Muscle layer of duodenum (tissue), 2 donors: ENCODE measurements at regions not wholly inside any gene's neighbourhood (a gene's known extent, or its start where the extent isn't known, plus 50 kb on each side); places are given as distances from the start of the nearest gene placed in this dataset.
"Not testable (repeated sequence)": the region's sequence is repeated elsewhere in the genome, so short reads cannot be mapped to it uniquely, and the experiment has no call there.

ENCODE experiments used
- H3K27ac ChIP-seq: one replicate; pipeline ENCODE4 v1.7.0; 2013; ENCODE audit warnings: mild to moderate bottlenecking, low read length
- H3K27me3 ChIP-seq: one replicate; pipeline ENCODE4 v1.7.0; 2013; ENCODE audit warnings: low read depth, mild to moderate bottlenecking, control low read depth, low read length
- H3K36me3 ChIP-seq, 2 donors: one replicate each; pipeline ENCODE4 v1.7.0; 2013; ENCODE audit warnings: low read length in 2 of 2, control low read depth in 1 of 2, mild to moderate bottlenecking in 1 of 2; ENCODE audit not compliant: insufficient read depth in 2 of 2, control insufficient read depth in 1 of 2
- H3K4me1 ChIP-seq, 2 donors: one replicate each; pipeline ENCODE4 v1.7.0; 2013; ENCODE audit warnings: low read length in 2 of 2, mild to moderate bottlenecking in 2 of 2, control low read depth in 1 of 2, moderate library complexity in 1 of 2; ENCODE audit not compliant: insufficient read depth in 2 of 2, control insufficient read depth in 1 of 2
- H3K4me3 ChIP-seq, 2 donors: one replicate each; pipeline ENCODE4 v1.7.0; 2013; ENCODE audit warnings: low read length in 2 of 2, low read depth in 1 of 2, mild to moderate bottlenecking in 1 of 2
- H3K9me3 ChIP-seq, 2 donors: one replicate each; pipeline ENCODE4 v1.7.0; 2013; ENCODE audit warnings: low read length in 2 of 2, control low read depth in 1 of 2, mild to moderate bottlenecking in 1 of 2; ENCODE audit not compliant: control insufficient read depth in 1 of 2
- donor health status: healthy.

DNA sequence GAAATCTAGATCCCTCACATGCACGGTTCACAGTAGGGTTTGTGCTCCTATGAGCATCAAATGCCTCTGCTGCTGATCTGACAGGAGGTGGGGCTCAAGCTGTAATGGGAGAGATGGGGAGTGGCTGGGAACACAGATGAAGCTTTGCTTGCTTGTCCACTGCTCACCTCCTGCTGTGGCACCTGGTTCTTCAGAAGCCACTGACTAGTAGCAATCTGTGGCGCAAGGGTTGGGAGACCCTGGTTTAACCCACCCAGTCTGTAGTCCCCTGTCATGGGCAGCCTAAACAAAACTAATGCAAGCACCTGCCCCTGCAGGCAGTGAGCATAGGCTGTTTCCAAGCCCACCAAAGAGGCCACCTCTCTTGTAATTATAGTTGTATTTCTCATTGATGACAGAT lies 116.6 kb downstream of the SHOX start:
- peaks cover 0 to 3% of the 10 kb centered on the region in 2 donors for H3K9me3 ChIP-seq
- no peaks in the 10 kb centered on the region for H3K4me1 ChIP-seq
- H3K27ac ChIP-seq, result no peak overlapping the region
- no peaks in the 10 kb centered on the region for H3K27me3 ChIP-seq
- no peaks in the 10 kb centered on the region for H3K36me3 ChIP-seq
- H3K4me3 ChIP-seq, result no peak overlapping the region

DNA sequence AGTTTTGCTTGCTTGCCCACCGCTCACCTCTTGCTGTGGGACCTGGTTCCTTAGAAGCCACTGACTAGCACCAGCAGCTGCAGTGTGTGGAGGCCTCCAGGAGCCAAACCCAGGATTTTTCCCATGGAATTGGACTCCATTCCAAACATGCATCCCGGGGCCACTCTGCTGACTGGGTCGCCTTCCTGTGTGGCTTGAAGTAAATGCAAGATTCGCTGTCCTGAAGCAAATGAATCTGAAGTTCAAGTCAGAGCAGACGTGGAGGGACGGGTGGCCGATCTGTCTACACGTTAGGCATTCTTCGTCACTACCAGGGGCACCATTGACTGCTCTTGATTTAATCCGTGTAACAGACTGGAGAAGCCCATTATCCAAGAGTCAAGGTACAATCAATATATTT lies 109.0 kb downstream of the SHOX start:
- H3K27me3 ChIP-seq, result no peaks in the 10 kb centered on the region
- H3K9me3 ChIP-seq, result peaks cover 0 to 12% of the 10 kb centered on the region in 2 donors
- no peaks in the 10 kb centered on the region for H3K4me1 ChIP-seq
- H3K36me3 ChIP-seq, result no peaks in the 10 kb centered on the region
- H3K4me3 ChIP-seq, result no peak overlapping the region
- H3K27ac ChIP-seq, result no peak overlapping the region

DNA sequence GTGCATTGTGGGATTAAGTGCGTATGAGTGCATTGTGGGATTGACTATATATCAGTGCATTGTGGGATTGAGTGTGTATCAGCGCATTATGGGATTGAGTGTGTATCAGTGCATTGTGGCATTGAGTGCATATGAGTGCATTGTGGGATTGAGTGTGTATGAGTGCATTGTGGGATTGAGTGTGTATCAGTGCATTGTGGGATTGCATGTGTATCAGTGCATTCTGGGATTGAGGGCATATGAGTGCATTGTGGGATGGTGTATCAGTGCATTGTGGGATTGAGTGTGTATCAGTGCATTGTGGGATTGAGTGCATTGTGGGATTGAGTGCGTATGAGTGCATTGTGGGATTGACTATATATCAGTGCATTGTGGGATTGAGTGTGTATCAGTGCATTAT lies 106.4 kb downstream of the SHOX start:
- H3K4me3 ChIP-seq, H3K4me1 ChIP-seq, H3K27ac ChIP-seq, H3K36me3 ChIP-seq, H3K27me3 ChIP-seq: not testable (repeated sequence)
- H3K9me3 ChIP-seq, result peaks cover 0 to 12% of the 10 kb centered on the region in 2 donors

DNA sequence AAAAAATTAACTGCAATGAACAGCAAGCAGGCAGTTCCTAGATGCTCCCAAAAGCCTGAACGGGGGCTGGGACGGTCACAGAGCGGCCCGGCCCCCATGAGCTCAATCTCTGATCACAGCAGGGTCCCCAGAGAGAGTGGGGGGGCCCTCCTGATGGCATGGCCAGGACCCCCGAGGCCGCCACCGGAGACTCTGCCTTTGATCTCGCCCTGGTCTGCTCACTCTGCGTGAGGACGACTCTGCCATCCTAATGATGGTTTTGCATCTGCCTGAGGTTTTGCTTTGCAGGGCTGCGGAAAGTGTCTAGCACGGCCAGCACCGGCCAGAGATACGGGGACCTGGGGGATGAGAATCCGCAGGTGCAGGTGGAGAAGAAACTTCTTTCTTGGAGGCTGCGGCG lies 103.8 kb downstream of the SHOX start:
- Histone ChIP-seq H3K27me3 (no peaks in the 10 kb centered on the region), H3K9me3 (peaks cover 0 to 10% of the 10 kb centered on the region in 2 donors), H3K4me1 (no peaks in the 10 kb centered on the region), H3K4me3 (no peak overlapping the region), H3K36me3 (no peaks in the 10 kb centered on the region), H3K27ac (no peak overlapping the region)

DNA sequence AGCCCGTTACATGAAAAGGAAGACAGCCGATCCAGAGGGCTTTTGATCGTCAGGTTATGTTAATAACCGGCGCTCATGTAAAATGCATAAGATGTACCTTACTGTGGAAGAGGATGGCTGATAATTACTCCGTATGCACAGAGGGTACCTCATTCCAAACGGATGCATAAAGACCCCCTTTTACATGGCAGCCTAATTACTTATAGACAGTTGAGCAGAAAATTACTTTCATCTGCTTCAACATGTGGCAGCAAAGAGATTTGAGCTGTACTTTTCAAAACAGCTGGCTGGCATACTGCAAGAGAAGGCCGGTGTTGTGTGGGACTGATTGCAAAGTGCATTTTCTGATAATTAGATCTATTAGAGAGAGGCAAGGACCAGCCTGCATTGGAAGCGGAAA lies 103.4 kb downstream of the SHOX start:
- H3K27me3 ChIP-seq, result no peaks in the 10 kb centered on the region
- H3K4me1 ChIP-seq, result no peaks in the 10 kb centered on the region
- H3K36me3 ChIP-seq, result no peaks in the 10 kb centered on the region

DNA sequence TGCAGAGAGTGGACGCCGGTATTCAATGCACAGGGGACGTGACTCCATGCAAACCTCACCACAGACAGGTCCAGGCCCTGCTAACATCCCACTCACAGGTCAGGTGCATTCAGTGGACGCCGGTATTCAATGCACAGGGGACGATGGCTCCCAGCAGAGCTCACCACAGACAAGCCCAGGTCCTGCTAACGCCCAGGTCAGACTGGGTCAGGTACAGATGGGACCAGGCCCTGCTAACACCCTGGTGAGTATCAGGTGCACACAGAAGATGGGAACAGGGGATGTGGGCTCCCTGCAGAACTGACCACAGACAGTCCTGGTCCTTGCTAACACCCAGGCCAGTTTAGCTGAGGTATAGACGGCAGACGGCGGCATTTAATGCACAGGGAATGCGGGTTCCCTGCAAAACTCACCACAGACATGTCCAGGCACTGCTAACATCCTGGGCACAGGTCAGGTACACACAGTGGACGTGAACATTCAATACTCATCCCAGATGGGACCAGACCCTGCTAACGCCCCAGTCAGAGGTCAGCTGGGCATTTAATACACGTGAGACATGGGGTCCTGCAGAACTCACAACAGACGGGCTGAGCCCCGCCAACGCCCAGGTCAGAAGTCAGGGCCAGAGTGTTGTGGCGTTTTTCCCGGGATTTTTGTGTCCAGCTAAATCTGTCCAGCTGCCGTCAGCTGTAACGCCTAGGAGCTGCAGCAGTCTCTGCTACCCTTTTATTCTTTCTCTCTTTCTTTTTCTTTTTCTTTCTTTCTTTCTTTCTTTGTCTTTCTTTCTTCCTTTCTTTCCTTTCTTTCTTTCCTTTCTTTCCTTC lies 99.2 kb downstream of the SHOX start:
- Histone ChIP-seq H3K27me3 (no peaks in the 10 kb centered on the region), H3K9me3 (no peaks in the 10 kb centered on the region), H3K4me3 (no peak overlapping the region), H3K27ac (no peak overlapping the region), H3K36me3 (no peaks in the 10 kb centered on the region), H3K4me1 (no peaks in the 10 kb centered on the region)

More for the DNA sequence above, 103.4 kb downstream of the SHOX start:
- Histone ChIP-seq H3K9me3 (peaks cover 0 to 10% of the 10 kb centered on the region in 2 donors), H3K4me3 (no peak overlapping the region), H3K27ac (no peak overlapping the region)

DNA sequence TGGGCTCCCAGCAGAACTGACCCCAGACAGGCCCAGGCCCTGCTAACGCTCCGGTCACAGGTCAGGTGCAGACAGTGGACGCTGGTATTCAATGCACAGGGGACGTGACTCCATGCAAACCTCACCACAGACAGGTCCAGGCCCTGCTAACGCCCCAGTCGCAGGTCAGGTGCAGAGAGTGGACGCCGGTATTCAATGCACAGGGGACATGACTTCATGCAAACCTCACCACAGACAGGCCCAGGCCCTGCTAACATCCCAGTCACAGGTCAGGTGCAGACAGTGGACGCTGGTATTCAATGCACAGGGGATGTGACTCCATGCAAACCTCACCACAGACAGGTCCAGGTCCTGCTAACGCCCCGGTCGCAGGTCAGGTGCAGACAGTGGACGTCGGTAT lies 98.5 kb downstream of the SHOX start:
- not testable (repeated sequence) for H3K27ac ChIP-seq, H3K4me3 ChIP-seq, H3K4me1 ChIP-seq, H3K9me3 ChIP-seq, H3K27me3 ChIP-seq, H3K36me3 ChIP-seq

DNA sequence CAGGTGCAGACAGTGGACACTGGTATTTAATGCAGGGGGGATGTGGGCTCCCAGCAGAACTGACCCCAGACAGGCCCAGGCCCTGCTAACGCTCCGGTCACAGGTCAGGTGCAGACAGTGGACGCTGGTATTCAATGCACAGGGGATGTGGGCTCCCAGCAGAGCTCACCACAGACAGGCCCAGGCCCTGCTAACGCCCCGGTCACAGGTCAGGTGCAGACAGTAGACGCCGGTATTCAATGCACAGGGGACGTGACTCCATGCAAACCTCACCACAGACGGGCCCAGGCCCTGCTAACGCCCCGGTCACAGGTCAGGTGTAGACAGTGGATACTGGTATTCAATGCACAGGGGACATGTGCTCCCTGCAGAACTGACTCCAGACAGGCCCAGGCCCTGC lies 98.0 kb downstream of the SHOX start:
- H3K27me3 ChIP-seq, H3K4me1 ChIP-seq, H3K36me3 ChIP-seq, H3K9me3 ChIP-seq, H3K27ac ChIP-seq, H3K4me3 ChIP-seq: not testable (repeated sequence)

DNA sequence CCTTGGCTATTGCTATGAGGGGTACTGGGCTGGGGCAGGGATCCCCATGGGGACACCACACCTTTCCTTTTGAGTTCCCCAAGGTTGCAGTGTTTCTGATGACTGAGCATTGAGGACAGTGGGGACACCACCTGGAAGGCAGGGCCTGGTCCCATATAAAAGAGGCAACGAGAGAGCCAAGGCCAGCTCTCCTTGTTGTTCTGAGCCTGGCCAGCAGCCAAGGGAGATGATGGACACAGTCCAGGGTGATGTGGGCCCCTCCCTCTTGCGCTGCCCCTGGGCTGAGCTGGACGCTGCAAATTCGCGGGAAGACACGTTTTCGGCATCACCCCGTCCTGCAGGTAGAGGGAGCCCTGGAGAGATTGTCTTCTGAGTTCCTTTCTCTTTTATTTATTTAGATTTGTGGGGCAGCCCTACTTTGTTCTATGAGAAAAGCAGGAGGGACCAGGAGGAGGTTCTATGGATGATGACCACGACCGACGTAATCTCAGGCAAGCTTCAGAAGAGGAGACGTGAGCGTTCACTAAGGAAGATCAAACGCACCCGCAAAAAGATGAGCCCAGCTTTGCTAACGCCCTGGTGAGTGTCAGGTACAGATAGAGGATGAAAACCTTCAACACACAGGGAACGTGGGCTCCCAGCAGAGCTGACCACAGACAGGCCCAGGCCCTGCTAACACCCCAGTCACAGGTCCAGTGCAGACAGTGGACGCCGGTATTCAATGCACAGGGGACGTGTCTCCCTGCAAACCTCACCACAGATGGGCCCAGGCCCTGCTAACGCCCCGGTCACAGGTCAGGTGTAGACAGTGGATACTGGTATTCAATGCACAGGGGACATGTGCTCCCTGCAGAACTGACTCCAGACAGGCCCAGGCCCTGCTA lies 97.4 kb downstream of the SHOX start:
- H3K27me3 ChIP-seq, result no peaks in the 10 kb centered on the region
- H3K36me3 ChIP-seq, result no peaks in the 10 kb centered on the region
- no peaks in the 10 kb centered on the region for H3K4me1 ChIP-seq
- H3K27ac ChIP-seq, result no peak overlapping the region
- peaks cover 0 to 8% of the 10 kb centered on the region in 2 donors for H3K9me3 ChIP-seq
- no peak overlapping the region for H3K4me3 ChIP-seq

DNA sequence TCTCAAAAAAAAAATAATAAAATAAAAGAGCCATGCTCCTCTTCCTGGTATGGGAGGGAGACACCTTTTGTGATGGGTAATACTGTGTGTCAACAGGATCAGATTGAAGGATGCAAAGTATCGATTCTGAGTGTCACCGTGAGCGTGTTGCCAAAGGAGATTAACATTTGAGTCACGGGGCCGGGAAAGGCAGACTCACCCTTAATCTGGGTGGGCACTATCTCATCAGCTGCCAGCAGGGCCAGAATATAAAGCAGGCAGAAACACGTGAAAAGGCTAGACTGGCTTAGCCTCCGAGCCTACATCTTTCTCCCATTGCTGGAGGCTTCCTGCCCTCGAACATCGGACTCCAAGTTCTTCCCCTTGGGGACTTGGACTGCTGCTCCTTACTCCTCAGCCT lies 95.4 kb downstream of the SHOX start:
- Histone ChIP-seq H3K27me3 (no peaks in the 10 kb centered on the region), H3K9me3 (peaks cover 0 to 10% of the 10 kb centered on the region in 2 donors), H3K36me3 (no peaks in the 10 kb centered on the region), H3K4me1 (no peaks in the 10 kb centered on the region), H3K4me3 (no peak overlapping the region), H3K27ac (no peak overlapping the region)

DNA sequence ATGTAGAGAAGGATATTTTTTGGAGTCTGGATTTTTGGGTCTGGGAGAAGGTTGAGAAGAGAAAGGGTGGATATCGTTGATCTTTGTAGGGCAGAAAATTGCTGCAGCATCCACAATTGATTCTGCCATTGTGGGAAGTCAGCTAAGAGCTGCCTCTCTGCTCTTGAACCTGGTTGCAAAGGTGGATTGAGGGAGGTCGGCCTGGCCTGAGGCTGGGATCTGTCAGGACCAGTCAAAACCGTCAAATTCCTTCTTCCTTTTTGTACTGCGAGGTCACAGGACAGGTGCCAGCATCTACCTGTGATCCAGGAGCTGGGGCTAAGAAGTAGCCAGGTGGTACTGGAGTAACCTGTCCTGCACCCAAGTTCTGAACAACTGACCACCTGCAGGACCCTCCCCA lies 93.7 kb downstream of the SHOX start:
- Histone ChIP-seq H3K27me3 (no peaks in the 10 kb centered on the region), H3K36me3 (no peaks in the 10 kb centered on the region), H3K27ac (no peak overlapping the region)

More for the DNA sequence above, 93.7 kb downstream of the SHOX start:
- no peak overlapping the region for H3K4me3 ChIP-seq
- H3K4me1 ChIP-seq, result no peaks in the 10 kb centered on the region
- H3K9me3 ChIP-seq, result peaks cover 0 to 13% of the 10 kb centered on the region in 2 donors
